Right ventricle myocardium inferior (tissue), 1 donor: ENCODE measurements at regions not wholly inside any gene's neighbourhood (a gene's known extent, or its start where the extent isn't known, plus 50 kb on each side); places are given as distances from the start of the nearest gene placed in this dataset.
"Not testable (repeated sequence)": the region's sequence is repeated elsewhere in the genome, so short reads cannot be mapped to it uniquely, and the experiment has no call there.

Source experiments
- ATAC-seq: fragments of 200-7000 bp; cut with Tn5 transposase; one replicate; pipeline ENCODE4 v1.9.1; 2020; ENCODE audit warnings: mild to moderate bottlenecking, moderate library complexity
- DNase-seq: peaks from one replicate; pipeline ENCODE4 v3.0.0; 2021; ENCODE audit errors: missing footprints
- intact Hi-C: fragments of 100-400 bp; cut with DNase I; formaldehyde crosslinking; loops from one replicate; pipeline ENCODE4 v1.11.0; 2022
- donor health status: DM: no; HTN: yes; CAD: no; lungs with severe emphysema.

DNA sequence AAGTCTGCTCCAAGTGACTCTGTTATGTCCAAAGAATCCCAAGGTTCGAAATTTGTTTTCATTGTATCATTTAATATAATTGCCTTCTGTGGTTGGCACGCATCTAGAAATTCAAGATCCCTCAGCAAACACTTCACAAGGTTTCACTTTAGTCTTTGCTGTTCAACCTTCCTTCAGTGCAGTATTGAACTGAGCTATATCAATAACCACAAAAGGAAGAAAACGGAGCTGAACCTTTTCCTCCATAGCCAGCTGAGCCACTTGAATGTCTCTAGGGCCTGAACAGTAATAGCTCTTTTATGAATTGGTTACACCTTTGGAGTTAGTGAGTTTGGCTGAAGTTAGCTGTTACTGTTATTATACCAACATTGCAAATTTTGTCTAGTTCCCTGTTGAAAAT, 357.7 kb upstream of the HNRNPA3 start:
- DNase-seq, result no peak
- ATAC-seq, result no peak
- intact Hi-C loops, result no loop called here

DNA sequence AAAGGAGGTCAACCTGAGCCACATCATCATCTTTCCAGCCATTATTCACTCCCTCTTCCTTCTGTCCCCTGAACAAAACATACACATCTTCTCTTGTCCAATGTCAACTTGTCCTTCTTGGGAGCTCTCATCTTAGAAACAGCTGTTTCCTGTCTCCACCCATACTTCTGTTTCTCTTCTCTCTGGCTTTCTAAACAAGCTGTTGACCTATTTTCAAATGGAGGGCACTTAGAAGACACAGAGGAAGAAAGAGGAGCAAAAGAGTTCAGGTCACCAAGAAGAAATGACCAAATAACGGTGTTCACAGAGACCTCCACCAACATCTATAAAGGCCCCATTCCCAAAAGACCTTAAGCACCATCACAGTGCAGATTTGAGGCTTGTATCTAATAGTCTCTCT, 355.9 kb upstream of the HNRNPA3 start:
- DNase-seq, result no peak
- ATAC-seq, result no peak
- intact Hi-C loops, result no loop called here

- intact Hi-C loops, result no loop called here
- ATAC-seq (no peak), DNase-seq (no peak)
These were observed 347.3 kb upstream of the HNRNPA3 start for GRCh38 chr2:176865336-176865735.

DNA sequence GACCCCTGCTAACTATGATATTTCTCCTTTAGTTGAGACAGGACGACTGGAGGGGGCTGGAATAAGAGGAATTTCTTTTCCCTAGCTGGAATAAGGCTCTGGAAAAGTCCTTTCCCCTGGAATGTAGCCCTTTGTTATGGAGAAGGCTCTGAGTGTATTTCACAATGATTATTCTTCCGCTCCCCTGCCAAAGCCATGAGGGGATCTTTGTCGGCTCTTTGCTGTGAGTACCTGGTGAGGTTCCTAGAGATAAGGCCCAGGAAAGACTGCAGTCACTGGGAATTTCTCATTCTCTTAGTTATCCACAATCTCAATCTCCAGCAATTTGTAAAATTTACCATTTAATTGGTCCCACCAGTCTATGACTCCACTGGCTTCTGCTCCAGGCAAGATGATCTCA, 340.2 kb upstream of the HNRNPA3 start:
- ATAC-seq, result no peak
- no peak for DNase-seq
- intact Hi-C loops, result no loop called here

GRCh38 chr2:176873403-176873802, 339.2 kb upstream of the HNRNPA3 start:
- ATAC-seq, result no peak
- intact Hi-C loops, result no loop called here

DNA sequence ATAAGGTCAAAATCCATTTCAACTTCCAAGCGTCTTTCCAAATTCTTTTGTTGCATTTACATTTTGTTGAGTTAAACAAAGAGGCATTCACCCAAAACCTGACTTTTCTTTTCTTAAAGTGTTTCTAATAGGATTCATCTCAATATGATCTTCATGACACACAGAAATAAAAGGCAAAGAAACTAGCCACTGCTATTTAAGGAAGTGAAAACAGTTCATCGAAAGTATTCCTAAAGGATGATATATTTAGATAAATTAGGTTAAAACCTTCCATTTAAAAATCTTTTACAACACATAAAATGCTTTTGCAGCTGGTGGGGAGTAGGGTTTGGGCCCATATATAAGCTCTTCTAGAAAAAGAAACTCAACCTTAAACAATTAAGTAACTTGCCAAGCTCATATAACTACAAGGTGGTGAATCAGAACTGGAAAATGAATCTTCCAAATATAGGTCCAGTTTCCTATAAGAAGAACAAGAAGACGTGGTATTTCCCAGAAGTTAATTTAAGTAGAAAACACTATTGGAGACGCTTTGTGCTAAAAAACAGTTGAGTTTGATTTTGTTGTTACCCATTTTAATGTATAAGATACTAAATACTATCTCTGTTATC, 336.0 kb upstream of the HNRNPA3 start:
- intact Hi-C loops, result no loop called here
- no peak for ATAC-seq
- DNase-seq, result no peak

More at GRCh38 chr2:176873403-176873802, 339.2 kb upstream of the HNRNPA3 start:
- DNase-seq, result no peak

DNA sequence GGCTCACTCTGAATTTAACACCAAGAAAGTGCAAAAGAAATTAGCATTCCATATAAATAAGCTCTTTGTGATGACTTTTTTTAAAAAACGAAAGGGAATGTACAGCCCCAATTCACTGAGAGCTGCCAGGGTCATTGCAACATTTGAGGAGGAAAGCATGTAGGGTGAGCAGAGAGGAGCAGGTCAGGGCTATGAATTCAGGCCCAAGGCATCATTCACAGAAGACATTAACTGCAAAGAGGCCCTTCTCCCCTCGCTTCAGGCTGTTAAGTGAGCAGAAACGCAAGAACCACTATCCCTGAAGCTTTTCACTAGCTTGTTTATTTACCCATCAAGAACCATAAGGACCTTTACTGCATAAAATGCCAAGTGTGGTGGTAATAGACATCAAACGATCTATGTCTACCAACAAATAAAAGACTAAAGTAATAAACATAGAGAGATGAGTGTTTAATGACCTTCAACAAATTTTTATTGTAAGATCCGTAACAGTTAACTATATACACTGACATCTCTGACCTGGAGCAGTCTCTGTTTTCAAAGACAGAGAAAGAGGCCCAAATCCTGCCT, 333.1 kb upstream of the HNRNPA3 start:
- no peak for ATAC-seq
- intact Hi-C loops, result no loop called here
- DNase-seq, result no peak

- intact Hi-C loops, ATAC-seq, DNase-seq: not testable (repeated sequence)
These were observed 330.5 kb upstream of the HNRNPA3 start for GRCh38 chr2:176882045-176882444.

DNA sequence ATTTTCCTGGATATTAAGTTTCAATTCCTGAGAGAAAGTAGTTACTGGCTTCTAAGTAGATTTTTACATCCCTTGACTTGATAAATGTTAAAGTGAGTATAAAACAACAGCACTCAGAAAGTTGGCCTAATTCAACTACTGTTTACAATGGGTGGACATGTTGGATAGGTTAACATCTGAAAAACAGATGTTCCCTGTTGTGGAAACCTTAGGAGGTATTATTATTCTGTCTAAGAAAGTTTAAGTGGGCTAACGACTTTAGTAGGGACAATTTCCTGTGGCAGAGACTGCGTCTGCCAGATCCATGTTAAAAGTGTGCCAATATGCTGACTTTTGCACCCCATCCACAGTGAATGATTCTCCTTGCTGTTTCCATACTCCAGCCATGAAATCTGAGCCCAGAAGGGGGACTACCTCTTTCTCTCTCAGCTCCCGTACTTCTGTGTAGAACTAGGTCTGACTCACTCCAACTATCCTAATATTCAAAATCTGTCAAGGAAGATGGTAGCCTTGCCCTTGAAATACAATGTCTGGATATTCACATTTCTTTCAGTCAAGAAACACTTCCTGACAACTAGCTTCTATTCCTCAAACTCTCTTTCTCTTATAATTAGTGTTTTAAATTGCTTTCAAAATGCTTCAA, 327.5 kb upstream of the HNRNPA3 start:
- intact Hi-C loops, result no loop called here

DNA sequence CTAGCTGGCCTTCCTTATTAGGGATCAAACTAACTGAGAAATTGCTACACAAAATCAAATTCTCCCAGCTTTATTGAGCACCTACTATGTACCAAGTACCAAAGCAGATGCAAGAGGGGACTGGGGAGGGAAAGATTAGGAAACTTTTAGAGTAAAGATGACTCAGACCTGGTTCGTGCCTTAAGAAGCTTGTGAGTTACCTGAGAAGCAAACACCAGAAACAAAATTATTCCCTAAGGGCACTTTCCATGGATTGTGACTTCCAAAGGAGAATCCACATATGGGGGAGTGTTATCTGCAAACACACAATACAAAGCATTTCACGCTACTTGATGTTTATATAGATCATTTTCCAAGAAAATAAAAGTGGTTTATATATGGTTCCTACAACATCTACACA, 326.9 kb upstream of the HNRNPA3 start:
- intact Hi-C loops, result no loop called here
- DNase-seq (no peak), ATAC-seq (no peak)

More for the DNA sequence above, 327.5 kb upstream of the HNRNPA3 start:
- DNase-seq (no peak), ATAC-seq (no peak)

GRCh38 chr2:176891105-176891504, 321.5 kb upstream of the HNRNPA3 start:
- ATAC-seq, result no peak
- intact Hi-C loops, result no loop called here
- no peak for DNase-seq

DNA sequence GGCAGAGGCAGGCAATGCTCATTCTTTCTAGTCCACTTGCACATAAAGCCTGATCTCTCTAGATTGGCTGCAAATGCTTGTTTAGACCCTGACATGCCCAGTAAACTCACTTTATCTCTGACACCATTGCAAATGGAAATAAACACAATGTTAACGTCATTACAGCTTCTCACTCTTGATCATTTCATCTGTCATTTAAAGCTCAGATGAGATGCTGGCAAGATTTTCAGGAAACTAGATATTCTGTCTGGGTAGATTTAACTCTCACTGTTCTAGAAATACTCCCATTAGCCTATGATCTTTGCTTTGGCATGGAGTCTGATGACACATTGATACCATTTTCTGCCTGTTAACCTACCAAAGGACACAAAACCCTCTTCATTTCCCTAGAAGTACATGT, 320.7 kb upstream of the HNRNPA3 start:
- no peak for ATAC-seq
- intact Hi-C loops, result no loop called here
- DNase-seq, result no peak

DNA sequence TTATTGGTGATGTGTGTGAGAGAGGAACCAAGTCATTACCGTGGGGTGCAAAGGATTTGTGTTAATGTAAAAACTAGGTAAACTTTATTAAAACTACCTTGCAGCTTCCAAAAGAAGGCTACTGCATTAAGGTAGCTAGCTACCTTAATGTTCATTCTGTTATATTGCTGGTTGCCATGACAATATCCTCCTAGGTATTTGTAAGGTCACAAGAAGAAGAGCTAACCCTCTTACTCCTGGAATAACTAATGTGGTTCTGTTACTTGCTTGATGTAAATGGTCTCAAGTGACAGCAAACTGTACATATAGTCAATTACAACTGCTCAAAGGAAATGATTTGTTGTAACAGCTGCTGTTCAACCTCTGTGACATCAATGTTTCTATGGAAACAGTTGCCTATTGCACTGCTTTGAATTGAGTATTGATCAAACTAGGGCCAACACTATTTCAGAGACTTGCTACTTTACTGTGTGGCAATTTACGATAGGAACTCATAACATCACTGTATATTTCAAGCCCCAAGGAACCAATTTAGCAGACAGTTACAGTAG, 319.8 kb upstream of the HNRNPA3 start:
- DNase-seq (no peak), ATAC-seq (no peak)
- intact Hi-C loops, result no loop called here

GRCh38 chr2:176895158-176895557, 317.4 kb upstream of the HNRNPA3 start:
- intact Hi-C loops, result no loop called here
- no peak for ATAC-seq
- DNase-seq, result no peak

DNA sequence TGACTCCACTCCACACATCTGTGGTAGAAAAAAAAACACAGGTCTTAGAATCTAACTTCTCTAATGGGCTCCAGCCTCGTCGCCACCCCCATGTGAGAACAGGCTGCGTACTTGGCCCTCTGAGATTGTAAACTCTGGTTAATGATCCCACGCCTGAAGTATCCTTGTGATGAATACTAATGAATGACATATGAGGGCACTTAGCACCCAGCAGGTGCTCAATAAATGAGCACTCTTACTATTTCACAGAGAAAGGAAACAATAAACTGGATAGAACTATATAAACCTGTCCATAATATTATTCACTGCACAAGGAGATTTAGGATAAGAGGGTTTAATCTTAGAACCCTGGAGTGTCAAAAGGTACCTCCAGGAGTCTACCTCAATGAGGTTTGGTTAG, 310.1 kb upstream of the HNRNPA3 start:
- DNase-seq (no peak), ATAC-seq (no peak)
- intact Hi-C loops, result no loop called here

DNA sequence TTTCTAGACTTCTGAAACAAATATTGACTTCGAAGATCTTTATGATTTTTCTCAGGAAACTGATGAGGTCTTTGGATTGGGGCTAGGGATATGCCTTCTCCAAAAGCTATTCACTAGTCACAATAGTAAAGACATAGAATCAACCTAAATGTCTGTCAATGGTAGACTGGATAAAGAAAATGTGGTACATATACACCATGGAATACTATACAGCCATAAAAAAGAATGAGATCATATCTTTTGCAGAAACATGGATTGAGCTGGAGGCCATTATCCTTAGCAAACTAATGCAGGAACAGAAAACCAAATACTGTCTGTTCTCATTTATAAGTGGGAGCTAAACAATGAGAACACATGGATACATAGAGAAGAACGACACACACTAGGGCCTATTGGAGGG, 308.5 kb upstream of the HNRNPA3 start:
- ATAC-seq, intact Hi-C loops, DNase-seq: not testable (repeated sequence)

GRCh38 chr2:176907341-176907740, 305.3 kb upstream of the HNRNPA3 start:
- no peak for ATAC-seq
- no peak for DNase-seq
- intact Hi-C loops, result no loop called here

GRCh38 chr2:176910828-176911227, 301.8 kb upstream of the HNRNPA3 start:
- intact Hi-C loops, result no loop called here
- ATAC-seq, result no peak

GRCh38 chr2:176913955-176914354, 298.6 kb upstream of the HNRNPA3 start:
- DNase-seq, result no peak
- intact Hi-C loops, result no loop called here
- ATAC-seq, result no peak

More at GRCh38 chr2:176910828-176911227, 301.8 kb upstream of the HNRNPA3 start:
- no peak for DNase-seq

- no peak for DNase-seq
- intact Hi-C loops, result no loop called here
- no peak for ATAC-seq
These were observed 298.2 kb upstream of the HNRNPA3 start for GRCh38 chr2:176914371-176914770.
